Stimulated activated CD4-positive, alpha-beta T cell treated with anti-CD3 and anti-CD28 coated beads, Interleukin-4, amount 100 ng/mL, for 1 hour (primary cell): ENCODE measurements at regions not wholly inside any gene's neighbourhood (a gene's known extent, or its start where the extent isn't known, plus 50 kb on each side); places are given as distances from the start of the nearest gene placed in this dataset.
"Not testable (repeated sequence)": the region's sequence is repeated elsewhere in the genome, so short reads cannot be mapped to it uniquely, and the experiment has no call there.

Experiments used
- DNase-seq: peaks from one replicate; pipeline ENCODE4 v3.0.0-alpha.2; 2020

DNA sequence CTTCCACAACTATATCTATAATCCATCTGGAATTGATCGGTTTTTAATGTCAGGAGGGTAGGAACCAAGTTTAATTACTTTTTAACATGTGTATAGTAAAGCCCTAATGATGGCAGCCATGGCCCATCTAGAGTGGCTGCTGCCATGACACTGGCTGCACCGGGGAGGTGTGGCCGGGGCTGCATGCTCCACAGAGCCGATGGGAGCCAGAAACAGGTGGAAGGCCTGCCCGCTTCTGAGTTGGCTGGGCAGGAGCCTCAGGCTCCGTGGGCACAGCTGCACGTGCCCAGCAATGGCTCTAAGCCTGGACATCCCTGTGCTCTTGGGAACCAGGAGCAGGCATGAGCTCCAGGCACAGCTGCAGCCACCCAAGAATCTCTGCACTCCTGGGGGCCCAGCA, 73.0 kb downstream of the GBP6 start:
- no peak for DNase-seq

GRCh38 chr1:89438301-89438700, 74.4 kb downstream of the GBP6 start:
- DNase-seq: not testable (repeated sequence)

DNA sequence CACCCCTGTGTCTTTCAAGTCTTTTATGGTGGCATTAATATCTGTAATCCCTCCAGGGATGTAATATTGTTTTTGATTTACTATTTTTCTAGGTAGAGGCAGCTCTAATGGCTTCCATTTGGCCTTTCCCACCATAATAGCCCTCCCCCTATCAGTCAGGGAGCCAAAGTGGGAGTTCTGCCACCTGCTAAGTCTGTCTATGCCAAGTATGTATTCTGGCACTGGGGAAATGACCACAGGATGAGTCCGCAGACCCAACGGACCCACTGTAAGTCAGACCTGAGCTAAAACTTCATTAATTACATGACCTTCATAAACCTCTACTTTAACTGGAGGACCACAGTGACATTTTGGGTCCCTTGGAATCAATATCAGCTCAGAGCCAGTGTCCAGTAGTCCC, 77.1 kb downstream of the GBP6 start:
- no peak for DNase-seq

DNA sequence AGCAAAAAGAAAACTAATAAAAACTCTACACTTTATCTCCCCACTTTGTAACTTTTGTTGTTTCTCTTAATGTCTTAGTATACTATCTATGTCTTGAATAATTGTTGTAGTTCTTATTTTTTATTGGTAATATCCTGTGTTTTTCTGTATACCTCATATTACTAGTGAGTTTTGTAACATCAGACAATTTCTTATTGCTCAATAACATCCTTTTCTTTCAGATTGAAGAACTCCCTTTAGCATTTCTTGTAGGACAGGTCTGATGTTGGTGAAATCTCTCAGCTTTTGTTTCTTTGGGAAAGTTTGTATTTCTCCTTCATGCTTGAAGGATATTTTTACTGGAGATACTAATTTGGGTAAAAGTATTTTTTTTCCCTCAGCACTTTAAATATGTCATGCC, 79.8 kb upstream of the LRRC8B start:
- no peak for DNase-seq

- no peak for DNase-seq
Observed at GRCh38 chr1:89451011-89451410, 73.6 kb upstream of the LRRC8B start.

GRCh38 chr1:89453123-89453972, 71.3 kb upstream of the LRRC8B start:
- no peak for DNase-seq

GRCh38 chr1:89454845-89455521, 69.6 kb upstream of the LRRC8B start:
- DNase-seq: peak; percentile 52

- no peak for DNase-seq
Observed at GRCh38 chr1:89457046-89457445, 67.6 kb upstream of the LRRC8B start.

DNA sequence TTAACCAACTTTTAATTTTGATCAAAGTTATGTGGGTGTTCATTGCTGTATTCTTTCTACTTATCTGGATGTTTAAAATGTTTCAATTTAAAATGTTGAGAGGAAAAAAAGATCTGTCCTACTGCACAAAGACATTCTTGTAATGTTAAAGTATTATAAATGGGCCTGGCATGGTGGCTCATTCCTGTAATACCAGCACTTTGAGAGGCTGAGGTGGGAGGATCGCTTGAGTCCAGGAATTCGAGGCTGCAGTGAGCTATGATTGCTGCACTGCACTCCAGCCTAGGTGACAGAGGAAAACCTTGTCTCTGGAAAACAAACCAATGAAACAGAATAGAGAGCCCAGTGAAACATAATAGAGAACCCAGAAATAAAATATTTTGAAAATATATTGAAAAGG, 65.5 kb upstream of the LRRC8B start:
- DNase-seq: no peak

DNA sequence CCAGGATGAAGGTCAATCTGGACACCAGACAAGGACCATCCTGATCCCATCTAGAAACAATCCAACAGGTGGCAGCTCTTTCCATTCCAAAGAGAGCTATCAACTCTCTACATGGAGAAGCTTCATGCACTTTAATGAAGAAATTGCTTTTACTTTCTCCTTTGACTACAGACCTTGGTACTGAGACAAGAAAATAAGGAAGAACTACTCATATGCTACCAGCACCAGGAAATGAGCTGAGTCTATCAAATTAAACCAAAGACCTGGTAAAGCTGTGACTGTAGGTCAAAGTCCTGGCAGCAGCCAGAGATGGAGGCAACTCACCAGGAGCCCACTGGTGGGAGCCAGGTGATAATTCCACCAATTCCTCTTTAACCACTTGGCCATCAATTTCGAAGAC, 64.3 kb upstream of the LRRC8B start:
- no peak for DNase-seq

- no peak for DNase-seq
Observed at GRCh38 chr1:89462250-89462649, 62.4 kb upstream of the LRRC8B start.

- no peak for DNase-seq
Observed at GRCh38 chr1:89464008-89464407, 60.6 kb upstream of the LRRC8B start.

DNA sequence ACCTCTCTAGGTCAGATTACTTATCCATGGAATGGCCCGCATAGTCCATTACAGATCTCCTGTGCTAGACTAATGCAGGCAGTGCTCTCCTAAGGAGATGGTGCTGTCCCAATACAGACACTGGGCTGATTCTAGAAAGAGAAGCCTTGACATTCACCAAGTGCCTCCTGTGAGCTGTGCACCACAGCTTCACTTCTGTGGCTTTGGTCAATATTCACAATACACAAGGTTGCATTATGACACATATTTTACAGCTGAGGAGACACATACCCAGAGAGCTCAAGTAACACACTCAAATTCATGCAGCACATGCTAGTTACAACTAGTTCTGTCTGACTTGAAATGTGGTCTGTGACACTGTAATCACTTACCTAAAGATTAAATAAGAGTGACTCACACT, 59.4 kb upstream of the LRRC8B start:
- no peak for DNase-seq

- DNase-seq: no peak
Observed at GRCh38 chr1:89466307-89466930, 58.2 kb upstream of the LRRC8B start.

DNA sequence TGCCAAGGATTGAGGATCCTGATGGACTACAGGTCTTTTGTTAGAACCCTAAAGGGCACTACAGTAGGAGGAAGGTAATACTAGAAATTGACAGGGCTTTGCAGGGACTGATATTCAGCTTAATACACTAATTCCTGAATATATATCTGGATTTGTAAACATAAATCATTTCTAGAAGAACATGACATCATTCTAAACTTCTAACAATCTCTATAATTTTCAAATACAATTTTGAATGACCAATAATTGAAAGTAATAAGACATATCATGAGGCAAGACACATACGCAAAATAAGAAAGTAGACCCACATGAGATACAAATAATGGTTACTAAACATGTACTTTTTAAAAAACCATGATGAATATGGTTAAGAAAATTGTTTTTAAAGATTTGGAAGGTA, 52.4 kb upstream of the LRRC8B start:
- no peak for DNase-seq

DNA sequence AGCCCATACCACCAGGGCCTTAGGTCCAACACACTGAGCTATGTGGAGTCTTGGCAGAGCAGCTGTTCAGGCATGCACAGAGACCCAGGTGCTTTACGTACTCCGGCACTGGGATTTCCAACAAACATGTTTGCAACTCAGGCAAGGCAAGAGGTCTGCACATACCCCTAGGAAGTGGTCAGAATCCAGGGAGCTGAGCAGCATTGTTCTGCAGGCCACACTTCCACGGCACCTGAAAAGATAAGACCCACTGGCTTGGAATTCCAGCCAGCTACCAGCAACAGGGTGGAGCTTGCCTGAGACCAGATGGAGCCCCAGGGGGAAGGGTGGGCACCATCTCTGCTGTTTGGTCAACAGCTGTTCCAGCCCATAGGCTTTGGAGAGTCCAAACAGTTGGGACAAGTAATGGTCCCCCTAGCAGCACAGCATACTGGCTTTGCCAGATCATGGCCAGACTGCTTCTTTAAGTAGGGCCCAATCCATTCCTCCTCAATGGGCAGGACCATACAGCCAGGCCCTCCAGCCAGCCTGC, 51.7 kb upstream of the LRRC8B start:
- DNase-seq: no peak
